ENCODE measurements at regions not wholly inside any gene's neighbourhood (a gene's known extent, or its start where the extent isn't known, plus 50 kb on each side); places are given as distances from the start of the nearest gene placed in this dataset.

- H3K27ac Mint-ChIP-seq: no peak overlapping the region
These were observed 201.0 kb upstream of the CST7 start for GRCh38 chr20:24747881-24748595.

GRCh38 chr20:24751551-24751950 lies 197.5 kb upstream of the CST7 start:
- H3K27ac Mint-ChIP-seq: no peak overlapping the region
- Histone ChIP-seq H3K9ac (no peak overlapping the region), H3K4me1 (peaks cover 22% of the 10 kb centered on the region), H3K4me3 (no peak overlapping the region), H3K27ac (no peak overlapping the region), H3K27me3 (no peaks in the 10 kb centered on the region), H3K36me3 (no peaks in the 10 kb centered on the region), H3K9me3 (ENCODE audit: low read depth) (no peaks in the 10 kb centered on the region), H3F3A (ENCODE audit: low read depth) (peaks cover 4% of the 10 kb centered on the region), H3K4me2 (no peak overlapping the region), H4K20me1 (ENCODE audit: low read depth) (no peaks in the 10 kb centered on the region), H2AFZ (replicated peaks) (no peak overlapping the region), H3K79me2 (ENCODE audit: low read depth) (no peaks in the 10 kb centered on the region)
- H3K4me1 Mint-ChIP-seq: peaks cover 36% of the 10 kb centered on the region
- peaks cover 5% of the 10 kb centered on the region for H3K9me3 Mint-ChIP-seq
- no peak overlapping the region for H3K4me3 Mint-ChIP-seq
- TF ChIP-seq CTCF (IDR thresholded peaks at IDR 0.05): no peak
- TF ChIP-seq EZH2 (IDR thresholded peaks at IDR 0.05): no peak
- no peak for TF ChIP-seq EZH2phosphoT487 (IDR thresholded peaks at IDR 0.05)
- H3K27me3 Mint-ChIP-seq (ENCODE audit: insufficient read depth, low read depth): peaks cover 14% of the 10 kb centered on the region
- no peaks in the 10 kb centered on the region for H3K36me3 Mint-ChIP-seq
- DNase-seq (ENCODE audit: low spot score): no peak

More at GRCh38 chr20:24747881-24748595, 201.0 kb upstream of the CST7 start:
- H3K4me1 Mint-ChIP-seq: peaks cover 28% of the 10 kb centered on the region
- H3K27me3 Mint-ChIP-seq (ENCODE audit: insufficient read depth, low read depth): peaks cover 12% of the 10 kb centered on the region
- Histone ChIP-seq H3K4me2 (no peak overlapping the region), H2AFZ (replicated peaks) (no peak overlapping the region), H3K27ac (no peak overlapping the region), H3F3A (ENCODE audit: low read depth) (no peaks in the 10 kb centered on the region), H3K9ac (no peak overlapping the region), H3K9me3 (ENCODE audit: low read depth) (no peaks in the 10 kb centered on the region), H4K20me1 (ENCODE audit: low read depth) (no peaks in the 10 kb centered on the region), H3K36me3 (no peaks in the 10 kb centered on the region), H3K4me3 (no peak overlapping the region), H3K27me3 (no peaks in the 10 kb centered on the region), H3K79me2 (ENCODE audit: low read depth) (no peaks in the 10 kb centered on the region), H3K4me1 (peaks cover 17% of the 10 kb centered on the region)
- no peak overlapping the region for H3K4me3 Mint-ChIP-seq
- H3K36me3 Mint-ChIP-seq: no peaks in the 10 kb centered on the region
- peaks cover 5% of the 10 kb centered on the region for H3K9me3 Mint-ChIP-seq
- no peak for DNase-seq (ENCODE audit: low spot score)
- TF ChIP-seq CTCF (IDR thresholded peaks at IDR 0.05) (no peak), EZH2 (IDR thresholded peaks at IDR 0.05) (no peak), EZH2phosphoT487 (IDR thresholded peaks at IDR 0.05) (no peak)

GRCh38 chr20:24752612-24753011 lies 196.5 kb upstream of the CST7 start:
- Histone ChIP-seq H3K9ac (no peak overlapping the region), H3K27me3 (no peaks in the 10 kb centered on the region), H3K4me3 (no peak overlapping the region), H3F3A (ENCODE audit: low read depth) (peaks cover 4% of the 10 kb centered on the region), H3K4me2 (no peak overlapping the region), H3K79me2 (ENCODE audit: low read depth) (no peaks in the 10 kb centered on the region), H3K9me3 (ENCODE audit: low read depth) (no peaks in the 10 kb centered on the region), H3K4me1 (peaks cover 15% of the 10 kb centered on the region), H3K27ac (no peak overlapping the region), H3K36me3 (no peaks in the 10 kb centered on the region), H4K20me1 (ENCODE audit: low read depth) (no peaks in the 10 kb centered on the region), H2AFZ (replicated peaks) (no peak overlapping the region)
- no peak for TF ChIP-seq EZH2 (IDR thresholded peaks at IDR 0.05)
- TF ChIP-seq EZH2phosphoT487 (IDR thresholded peaks at IDR 0.05): no peak
- no peak for TF ChIP-seq CTCF (IDR thresholded peaks at IDR 0.05)
- Mint-ChIP-seq H3K27me3 (ENCODE audit: insufficient read depth, low read depth) (peaks cover 11% of the 10 kb centered on the region), H3K4me1 (peaks cover 33% of the 10 kb centered on the region), H3K4me3 (no peak overlapping the region), H3K9me3 (peaks cover 5% of the 10 kb centered on the region), H3K27ac (no peak overlapping the region), H3K36me3 (no peaks in the 10 kb centered on the region)
- DNase-seq (ENCODE audit: low spot score): no peak

All from neural progenitor cell (in vitro differentiated cells).